B cell (primary cell): ENCODE measurements at regions not wholly inside any gene's neighbourhood (a gene's known extent, or its start where the extent isn't known, plus 50 kb on each side); places are given as distances from the start of the nearest gene placed in this dataset.

Experiments
- ATAC-seq: fragments of 200-7000 bp; cut with Tn5 transposase; one replicate; pipeline ENCODE4 v1.10.0; 2021; ENCODE audit warnings: low read depth, mild to moderate bottlenecking, moderate number of reproducible peaks, moderate library complexity
- CTCF ChIA-PET: fragments of 350-600 bp; sonication (Branson Sonifier 250); formaldehyde crosslinking; loops from one replicate; lab custom pipeline; 2021; ENCODE audit warnings: antibody characterized with exemption, inconsistent platforms; lab: Charles Lee
- POLR2A ChIA-PET: fragments of 350-600 bp; sonication (Branson Sonifier 250); formaldehyde crosslinking; loops from one replicate; lab custom pipeline; 2021; ENCODE audit warnings: antibody characterized with exemption; lab: Charles Lee
- DNase-seq: peaks from one replicate; pipeline ENCODE4 v3.0.0; 2013
- H2AFZ ChIP-seq: 2 replicates; pipeline ENCODE4 v1.6.1; 2012; ENCODE audit warnings: mild to moderate bottlenecking, low read depth, low read length; ENCODE audit not compliant: insufficient read depth, poor library complexity, severe bottlenecking
- H3K27ac ChIP-seq, 2 donors: 1 replicate in 1 of 2; 2 replicates in 1 of 2; pipeline ENCODE4 v1.5.1; 2012 to 2013; ENCODE audit warnings: low read length in 2 of 2, mild to moderate bottlenecking in 2 of 2, moderate library complexity in 1 of 2
- H3K27me3 ChIP-seq, 4 experiments: fragments of 200-600 bp in 1 of 4; sonication (generic) in 1 of 4; replicated peaks in 1 of 4; 1 replicate in 2 of 4; 2 replicates in 2 of 4; pipeline versions ENCODE4 v1.6.1 to v1.7.0; 2013 to 2016; ENCODE audit warnings: low read length in 3 of 4, mild to moderate bottlenecking in 2 of 4, mixed read lengths in 1 of 4, moderate library complexity in 1 of 4; ENCODE audit not compliant: insufficient read depth in 4 of 4, control insufficient read depth in 3 of 4; ENCODE audit errors: control extremely low read depth in 1 of 4
- H3K36me3 ChIP-seq, 2 experiments: replicated peaks in 1 of 2; 1 replicate in 1 of 2; 2 replicates in 1 of 2; pipeline versions ENCODE4 v1.6.1 to v1.7.1; 2013; ENCODE audit warnings: low read length in 1 of 2; ENCODE audit not compliant: insufficient read depth in 2 of 2, control insufficient read depth in 1 of 2; ENCODE audit errors: control extremely low read depth in 1 of 2, extremely low read depth in 1 of 2
- H3K4me1 ChIP-seq, 2 donors: fragments of 200-600 bp in 1 of 2; sonication (generic) in 1 of 2; 1 replicate in 1 of 2; 2 replicates in 1 of 2; pipeline versions ENCODE4 v1.5.1 to v1.6.1; 2013 to 2017; ENCODE audit warnings: low read length in 2 of 2; ENCODE audit not compliant: control insufficient read depth in 2 of 2, insufficient read depth in 2 of 2
- H3K4me2 ChIP-seq: replicated peaks from 2 replicates; pipeline ENCODE3; 2012; ENCODE audit warnings: mild to moderate bottlenecking, low read depth, low read length; ENCODE audit not compliant: poor library complexity, severe bottlenecking
- H3K4me3 ChIP-seq, 5 experiments: fragments of 200-600 bp in 1 of 5; sonication (generic) in 1 of 5; 1 replicate in 3 of 5; 2 replicates in 2 of 5; pipeline versions ENCODE4 v1.5.1 to v1.7.0; 2011 to 2016; ENCODE audit warnings: low read length in 4 of 5, mild to moderate bottlenecking in 4 of 5, low read depth in 2 of 5, control low read depth in 1 of 5, moderate library complexity in 1 of 5; ENCODE audit not compliant: insufficient read depth in 1 of 5; ENCODE audit errors: control extremely low read depth in 1 of 5, extremely low read depth in 1 of 5
- H3K79me2 ChIP-seq: fragments of 200-600 bp; sonication (generic); one replicate; pipeline ENCODE4 v1.6.0; 2016; ENCODE audit warnings: low read length; ENCODE audit not compliant: control insufficient read depth, insufficient read depth
- H3K9ac ChIP-seq: fragments of 200-600 bp; sonication (generic); 2 replicates; pipeline ENCODE4 v1.6.1; 2017; ENCODE audit warnings: mild to moderate bottlenecking, low read length, moderate library complexity
- H3K9me3 ChIP-seq, 3 donors: one replicate each; pipeline versions ENCODE4 v1.6.1 to v1.7.1; 2013; ENCODE audit warnings: low read length in 2 of 3; ENCODE audit not compliant: control insufficient read depth in 2 of 3, insufficient read depth in 1 of 3; ENCODE audit errors: control extremely low read depth in 1 of 3
- H4K20me1 ChIP-seq: 2 replicates; pipeline ENCODE4 v1.6.0; 2012; ENCODE audit warnings: mild to moderate bottlenecking, low read length; ENCODE audit not compliant: insufficient read depth, control insufficient read depth, poor library complexity, severe bottlenecking
- H3K27ac Mint-ChIP-seq: one replicate; pipeline ENCODE4 v1.8.0; 2021; ENCODE audit warnings: mixed read lengths
- H3K27me3 Mint-ChIP-seq: one replicate; pipeline ENCODE4 v1.8.0; 2021; ENCODE audit warnings: mixed read lengths
- H3K4me1 Mint-ChIP-seq: one replicate; pipeline ENCODE4 v1.8.0; 2021; ENCODE audit warnings: mixed read lengths
- H3K4me3 Mint-ChIP-seq: one replicate; pipeline ENCODE4 v1.8.0; 2021; ENCODE audit warnings: mixed read lengths
- H3K9me3 Mint-ChIP-seq: one replicate; pipeline ENCODE4 v1.8.0; 2022; ENCODE audit warnings: mixed read lengths; ENCODE audit not compliant: insufficient read depth
- EZH2 ChIP-seq: IDR thresholded peaks from 2 replicates; pipeline ENCODE4 v1.6.1; 2012; ENCODE audit warnings: borderline replicate concordance, low read depth, mild to moderate bottlenecking, moderate library complexity, low read length; ENCODE audit not compliant: insufficient read depth, poor library complexity, severe bottlenecking
- WGBS: methylation state at CpG from one replicate; pipeline ENCODE4 v1.1.5; 2013; ENCODE audit warnings: missing lambda C conversion rate; ENCODE audit not compliant: insufficient coverage; 5-methylcytosine and 5-hydroxymethylcytosine counted together
- intact Hi-C: fragments of 100-400 bp; cut with micrococcal nuclease; formaldehyde crosslinking; loops from one replicate; pipeline ENCODE4 v1.10.0; 2022
- TF ChIP-seq, protein P1 (sequence below): fragments of 200-600 bp; IDR thresholded peaks from one replicate; pipeline ENCODE4 v1.8.0; 2022; ENCODE audit warnings: antibody characterized with exemption, mild to moderate bottlenecking

- Histone ChIP-seq H3K9me3 (no peaks in the 10 kb centered on the region), H3K9ac (no peak overlapping the region), H4K20me1 (no peaks in the 10 kb centered on the region), H3K79me2 (no peaks in the 10 kb centered on the region), H3K36me3 (no peaks in the 10 kb centered on the region), H3K27me3 (no peaks in the 10 kb centered on the region), H3K27ac (no peak overlapping the region), H3K4me2 (no peak overlapping the region), H2AFZ (no peak overlapping the region), H3K4me3 (no peak overlapping the region), H3K4me1 (no peaks in the 10 kb centered on the region)
- POLR2A ChIA-PET, result no interaction called here
- CTCF ChIA-PET, result interaction anchor here (1.2 kb wide), 1 partner anchor 12 kb away, joined by 4 read pairs; no protein-coding TSS in a partner anchor
- Mint-ChIP-seq H3K27me3 (no peaks in the 10 kb centered on the region), H3K4me1 (no peaks in the 10 kb centered on the region), H3K27ac (no peak overlapping the region), H3K4me3 (no peak overlapping the region), H3K9me3 (no peaks in the 10 kb centered on the region)
- intact Hi-C loops, result no loop called here
- 86% methylated on average over 2 of the region's 7 CpGs for WGBS
- TF ChIP-seq, protein P1, sequence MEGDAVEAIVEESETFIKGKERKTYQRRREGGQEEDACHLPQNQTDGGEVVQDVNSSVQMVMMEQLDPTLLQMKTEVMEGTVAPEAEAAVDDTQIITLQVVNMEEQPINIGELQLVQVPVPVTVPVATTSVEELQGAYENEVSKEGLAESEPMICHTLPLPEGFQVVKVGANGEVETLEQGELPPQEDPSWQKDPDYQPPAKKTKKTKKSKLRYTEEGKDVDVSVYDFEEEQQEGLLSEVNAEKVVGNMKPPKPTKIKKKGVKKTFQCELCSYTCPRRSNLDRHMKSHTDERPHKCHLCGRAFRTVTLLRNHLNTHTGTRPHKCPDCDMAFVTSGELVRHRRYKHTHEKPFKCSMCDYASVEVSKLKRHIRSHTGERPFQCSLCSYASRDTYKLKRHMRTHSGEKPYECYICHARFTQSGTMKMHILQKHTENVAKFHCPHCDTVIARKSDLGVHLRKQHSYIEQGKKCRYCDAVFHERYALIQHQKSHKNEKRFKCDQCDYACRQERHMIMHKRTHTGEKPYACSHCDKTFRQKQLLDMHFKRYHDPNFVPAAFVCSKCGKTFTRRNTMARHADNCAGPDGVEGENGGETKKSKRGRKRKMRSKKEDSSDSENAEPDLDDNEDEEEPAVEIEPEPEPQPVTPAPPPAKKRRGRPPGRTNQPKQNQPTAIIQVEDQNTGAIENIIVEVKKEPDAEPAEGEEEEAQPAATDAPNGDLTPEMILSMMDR, result no peak
- TF ChIP-seq EZH2, result no peak
- DNase-seq, result no peak
- no peak for ATAC-seq
Measured at GRCh38 chr6:134840086-134840867, 109.6 kb downstream of the ALDH8A1 start.

- Mint-ChIP-seq H3K27ac (no peak overlapping the region), H3K4me1 (no peaks in the 10 kb centered on the region), H3K9me3 (no peaks in the 10 kb centered on the region), H3K4me3 (no peak overlapping the region), H3K27me3 (no peaks in the 10 kb centered on the region)
- H3K4me2 ChIP-seq, result no peak overlapping the region
- no peaks in the 10 kb centered on the region for H4K20me1 ChIP-seq
- POLR2A ChIA-PET, result no interaction called here
- WGBS, result no CpG with 5 or more reads among the region's 2 CpGs
- no peak overlapping the region for H3K9ac ChIP-seq
- no peaks in the 10 kb centered on the region for H3K9me3 ChIP-seq
- H3K4me3 ChIP-seq, result no peak overlapping the region
- intact Hi-C loops, result no loop called here
- CTCF ChIA-PET, result no interaction called here
- DNase-seq (no peak), ATAC-seq (no peak)
- no peak for TF ChIP-seq EZH2
- TF ChIP-seq, protein P1, result no peak
- H3K27me3 ChIP-seq, result no peaks in the 10 kb centered on the region
- H3K27ac ChIP-seq, result no peak overlapping the region
- no peaks in the 10 kb centered on the region for H3K4me1 ChIP-seq
- H2AFZ ChIP-seq, result no peak overlapping the region
- no peaks in the 10 kb centered on the region for H3K79me2 ChIP-seq
- H3K36me3 ChIP-seq, result no peaks in the 10 kb centered on the region
Measured at GRCh38 chr6:134835993-134836392, 113.9 kb downstream of the ALDH8A1 start.
